HepG2 (cell line): ENCODE measurements at regions not wholly inside any gene's neighbourhood (a gene's known extent, or its start where the extent isn't known, plus 50 kb on each side); places are given as distances from the start of the nearest gene placed in this dataset.

ENCODE experiments used
- ATAC-seq: fragments of 200-7000 bp; cut with Tn5 transposase; 3 replicates; pipeline ENCODE4 v1.9.1; 2020; ENCODE audit warnings: mild to moderate bottlenecking, moderate library complexity
- BruUV-seq: library from RNA; stranded (reverse); fragments of 400-500 nt; replicated peaks from 2 replicates; lab custom pipeline; 2021; lab: Mats Ljungman, UMichigan
- CTCF ChIA-PET: fragments of 300-600 bp; formaldehyde crosslinking; extraction: SDS; loops from one replicate; lab custom pipeline; 2021; ENCODE audit warnings: low total read pairs, inconsistent platforms, low intra/inter-chr PET ratio; lab: Yijun Ruan, JAX
- POLR2A ChIA-PET: fragments of 350-600 bp; sonication (Branson Sonifier 250); formaldehyde crosslinking; loops from one replicate; lab custom pipeline; 2020; ENCODE audit warnings: antibody characterized with exemption, inconsistent platforms; lab: Yijun Ruan, JAX
- DNase-seq: peaks from one replicate; pipeline ENCODE4 v3.0.0-alpha.2; 2015; ENCODE audit warnings: low spot score
- FAIRE-seq: peaks from 3 replicates; lab custom pipeline; 2011; peaks lifted over from hg19 to GRCh38; lab: Jason Lieb, UNC
- H2AFZ ChIP-seq: one replicate; pipeline ENCODE4 v1.6.1; 2011; ENCODE audit warnings: low read length, inconsistent platforms
- H3K27ac ChIP-seq: fragments of 300-600 bp; 3 replicates; pipeline ENCODE4 v1.8.0; 2011; ENCODE audit warnings: mixed run types, mild to moderate bottlenecking, mixed read lengths, low read length, inconsistent platforms; ENCODE audit not compliant: insufficient read depth; ENCODE audit errors: extremely low read length
- H3K27me3 ChIP-seq, 2 experiments: fragments of 200-600 bp in 1 of 2; 2 replicates in 1 of 2; 3 replicates in 1 of 2; pipeline versions ENCODE4 v1.6.0 to v1.8.0; 2011; ENCODE audit warnings: low read length in 2 of 2, mild to moderate bottlenecking in 2 of 2, moderate library complexity in 2 of 2, inconsistent platforms in 1 of 2; ENCODE audit not compliant: insufficient read depth in 2 of 2, control insufficient read depth in 1 of 2
- H3K36me3 ChIP-seq, 2 experiments: fragments of 200-600 bp in 1 of 2; replicated peaks in 1 of 2; 2 replicates in 1 of 2; 3 replicates in 1 of 2; pipeline versions ENCODE4 v1.5.1 to v1.8.0; 2011; ENCODE audit warnings: low read length in 2 of 2, inconsistent platforms in 1 of 2; ENCODE audit not compliant: insufficient read depth in 2 of 2, control insufficient read depth in 1 of 2
- H3K4me1 ChIP-seq: 2 replicates; pipeline ENCODE4 v1.5.1; 2012; ENCODE audit warnings: low read length, inconsistent platforms; ENCODE audit not compliant: insufficient read depth
- H3K4me2 ChIP-seq: 2 replicates; pipeline ENCODE4 v1.6.0; 2011; ENCODE audit warnings: low read depth, low read length, inconsistent platforms
- H3K4me3 ChIP-seq, 3 experiments: fragments of 200-600 bp in 1 of 3; sonication (generic), shearing (Covaris generic) in 1 of 3; replicated peaks in 1 of 3; 2 replicates each; pipeline ENCODE4 v1.5.1; 2011 to 2016; ENCODE audit warnings: low read length in 3 of 3, inconsistent platforms in 2 of 3, low read depth in 2 of 3, mild to moderate bottlenecking in 2 of 3, control low read depth in 1 of 3, mixed read lengths in 1 of 3; ENCODE audit not compliant: insufficient read depth in 1 of 3
- H3K79me2 ChIP-seq: one replicate; pipeline ENCODE4 v1.6.1; 2011; ENCODE audit warnings: low read length, inconsistent platforms; ENCODE audit not compliant: insufficient read depth
- H3K9ac ChIP-seq: 2 replicates; pipeline ENCODE4 v1.6.0; 2011; ENCODE audit warnings: mild to moderate bottlenecking, low read depth, low read length, inconsistent platforms; ENCODE audit not compliant: insufficient read depth
- H3K9me3 ChIP-seq: 2 replicates; pipeline ENCODE4 v1.5.1; 2012; ENCODE audit warnings: mild to moderate bottlenecking, low read length
- H4K20me1 ChIP-seq: 2 replicates; pipeline ENCODE4 v1.6.0; 2011; ENCODE audit warnings: inconsistent platforms, mild to moderate bottlenecking, low read length, moderate library complexity; ENCODE audit not compliant: insufficient read depth
- ADNP ChIP-seq: sonication (generic); formaldehyde crosslinking; IDR thresholded peaks from 2 replicates; pipeline ENCODE4 v1.4.0; 2020; ENCODE audit warnings: missing genetic modification reagents
- AHR ChIP-seq: IDR thresholded peaks from 2 replicates; pipeline ENCODE4 v1.6.1; 2018; ENCODE audit warnings: missing genetic modification reagents, missing compliant biosample characterization
- CEBPG ChIP-seq: IDR thresholded peaks from 2 replicates; pipeline ENCODE4 v1.6.1; 2016
- CHD2 ChIP-seq: IDR thresholded peaks from 2 replicates; pipeline ENCODE4 v1.6.1; 2011; ENCODE audit warnings: low read depth, low read length, improper control_type of control experiment
- FOSL2 ChIP-seq: sonication (generic); formaldehyde crosslinking; IDR thresholded peaks from 2 replicates; pipeline ENCODE4 v1.4.0; 2020; ENCODE audit warnings: missing genetic modification reagents
- FOXJ3 ChIP-seq: sonication (generic); formaldehyde crosslinking; IDR thresholded peaks from 2 replicates; pipeline ENCODE4 v1.4.0; 2020; ENCODE audit warnings: missing genetic modification reagents, mild to moderate bottlenecking, borderline replicate concordance
- GATA4 ChIP-seq: sonication (generic); IDR thresholded peaks from 2 replicates; pipeline ENCODE4 v1.6.1; 2016; ENCODE audit warnings: antibody characterized with exemption, low read depth, borderline replicate concordance
- HNF4A ChIP-seq: sonication (generic); formaldehyde crosslinking; IDR thresholded peaks from 2 replicates; pipeline ENCODE4 v1.4.0; 2020; ENCODE audit warnings: missing genetic modification reagents
- NFE2L1 ChIP-seq: sonication (generic); formaldehyde crosslinking; IDR thresholded peaks from 2 replicates; pipeline ENCODE4 v1.4.0; 2020; ENCODE audit warnings: missing genetic modification reagents, mild to moderate bottlenecking, borderline replicate concordance
- PAF1 ChIP-seq: IDR thresholded peaks from 2 replicates; pipeline ENCODE4 v1.6.1; 2016; ENCODE audit warnings: missing genetic modification reagents, missing compliant biosample characterization
- PHF20 ChIP-seq: sonication (generic); formaldehyde crosslinking; IDR thresholded peaks from 2 replicates; pipeline ENCODE4 v1.5.0; 2020; ENCODE audit warnings: mild to moderate bottlenecking, missing genetic modification reagents
- SP140L ChIP-seq: sonication (generic); formaldehyde crosslinking; IDR thresholded peaks from 2 replicates; pipeline ENCODE4 v1.4.0; 2020; ENCODE audit warnings: missing genetic modification reagents, borderline replicate concordance
- U2AF1 ChIP-seq: fragments of 200-400 bp; formaldehyde crosslinking; optimal IDR thresholded peaks from 2 replicates; pipeline ENCODE3; 2017; ENCODE audit warnings: mild to moderate bottlenecking, low read depth, low read length
- ZBTB21 ChIP-seq: sonication (generic); formaldehyde crosslinking; IDR thresholded peaks from 2 replicates; pipeline ENCODE4 v1.4.0; 2020; ENCODE audit warnings: missing genetic modification reagents
- ZMYM3 ChIP-seq: sonication (generic); formaldehyde crosslinking; IDR thresholded peaks from 2 replicates; pipeline ENCODE4 v1.5.1; 2020; ENCODE audit warnings: mild to moderate bottlenecking, missing genetic modification reagents
- ZNF343 ChIP-seq: sonication (generic); formaldehyde crosslinking; IDR thresholded peaks from 2 replicates; pipeline ENCODE4 v1.4.0; 2020; ENCODE audit warnings: mild to moderate bottlenecking, missing genetic modification reagents
- ZNF430 ChIP-seq: sonication (generic); formaldehyde crosslinking; IDR thresholded peaks from 2 replicates; pipeline ENCODE4 v1.9.0; 2021; ENCODE audit warnings: mild to moderate bottlenecking, missing genetic modification reagents
- ZNF598 ChIP-seq: sonication (generic); formaldehyde crosslinking; IDR thresholded peaks from 2 replicates; pipeline ENCODE4 v1.5.1; 2020; ENCODE audit warnings: mild to moderate bottlenecking, missing genetic modification reagents, borderline replicate concordance
- ZSCAN12 ChIP-seq: sonication (generic); formaldehyde crosslinking; IDR thresholded peaks from 2 replicates; pipeline ENCODE4 v1.9.0; 2021; ENCODE audit warnings: mild to moderate bottlenecking, missing genetic modification reagents
- ZSCAN25 ChIP-seq: sonication (generic); formaldehyde crosslinking; IDR thresholded peaks from 2 replicates; pipeline ENCODE4 v1.8.0; 2022; ENCODE audit warnings: mild to moderate bottlenecking, missing genetic modification reagents
- WGBS: methylation state at CpG from one replicate; pipeline ENCODE4 v1.1.6; 2017; ENCODE audit warnings: low lambda C conversion rate; 5-methylcytosine and 5-hydroxymethylcytosine counted together
- in situ Hi-C: cut with HindIII; loops from 2 replicates; pipeline ENCODE4 v1.10.0; 2017; ENCODE audit warnings: low pct_unique_long_range_greater_than_20kb; ENCODE audit not compliant: extremely low pct_ligation_motif_present
- intact Hi-C: fragments of 100-400 bp; cut with micrococcal nuclease; formaldehyde crosslinking; loops from one replicate; pipeline ENCODE4 v1.10.0; 2022; ENCODE audit not compliant: unreplicated experiment
- TF ChIP-seq, protein P1 (sequence below): sonication (generic); formaldehyde crosslinking; IDR thresholded peaks from 2 replicates; pipeline ENCODE4 v1.5.0; 2020; ENCODE audit warnings: missing genetic modification reagents
- TF ChIP-seq, protein P2 (sequence below), 2 experiments: fragments of 450-650 bp in 1 of 2; sonication (generic) in 1 of 2; formaldehyde crosslinking; IDR thresholded peaks; 2 replicates each; pipeline versions ENCODE4 v1.5.0 to v1.8.0; 2020 to 2022; ENCODE audit warnings: mild to moderate bottlenecking in 1 of 2, missing genetic modification reagents in 1 of 2

DNA sequence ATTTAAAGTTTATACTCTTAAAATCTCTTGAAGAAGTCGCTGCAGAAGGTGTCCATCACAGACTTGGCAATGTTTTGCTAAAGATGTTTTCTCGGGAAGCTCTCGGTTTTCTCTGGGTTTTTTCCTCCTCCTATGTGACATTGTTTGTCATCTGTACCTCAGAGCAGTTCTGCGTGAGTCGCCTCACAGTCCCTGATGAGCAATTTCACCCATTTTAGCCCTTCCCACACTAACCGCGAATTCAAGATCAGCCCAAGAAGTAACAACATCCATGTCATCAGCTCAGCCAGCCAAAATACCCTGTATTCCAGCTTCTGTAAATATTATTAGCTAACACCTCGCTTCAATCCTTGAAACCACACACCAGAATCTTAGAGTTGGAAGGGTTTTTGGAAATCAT is 224.3 kb upstream of the SETMAR start (continued):
- TF ChIP-seq U2AF1 = no peak
- TF ChIP-seq ZNF598 (CRISPR knock-in tag) = no peak
- TF ChIP-seq, protein P1, sequence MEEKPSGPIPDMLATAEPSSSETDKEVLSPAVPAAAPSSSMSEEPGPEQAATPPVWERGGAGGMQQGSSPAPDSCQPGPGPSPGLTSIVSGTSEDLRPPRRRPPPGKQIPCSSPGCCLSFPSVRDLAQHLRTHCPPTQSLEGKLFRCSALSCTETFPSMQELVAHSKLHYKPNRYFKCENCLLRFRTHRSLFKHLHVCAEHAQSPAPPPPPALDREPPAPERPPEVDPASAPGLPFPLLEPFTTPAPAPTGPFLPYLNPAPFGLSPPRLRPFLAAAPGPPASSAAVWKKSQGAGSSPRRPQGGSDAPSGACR (CRISPR knock-in tag) = no peak
- no peak for TF ChIP-seq ZSCAN12
- TF ChIP-seq SP140L (CRISPR knock-in tag) = no peak
- no peak for TF ChIP-seq NFE2L1 (CRISPR knock-in tag)
- no peak for TF ChIP-seq PAF1 (CRISPR knock-in tag)
- no peak for TF ChIP-seq GATA4
- TF ChIP-seq ZNF343 (CRISPR knock-in tag) = no peak
- TF ChIP-seq CHD2 = no peak

DNA sequence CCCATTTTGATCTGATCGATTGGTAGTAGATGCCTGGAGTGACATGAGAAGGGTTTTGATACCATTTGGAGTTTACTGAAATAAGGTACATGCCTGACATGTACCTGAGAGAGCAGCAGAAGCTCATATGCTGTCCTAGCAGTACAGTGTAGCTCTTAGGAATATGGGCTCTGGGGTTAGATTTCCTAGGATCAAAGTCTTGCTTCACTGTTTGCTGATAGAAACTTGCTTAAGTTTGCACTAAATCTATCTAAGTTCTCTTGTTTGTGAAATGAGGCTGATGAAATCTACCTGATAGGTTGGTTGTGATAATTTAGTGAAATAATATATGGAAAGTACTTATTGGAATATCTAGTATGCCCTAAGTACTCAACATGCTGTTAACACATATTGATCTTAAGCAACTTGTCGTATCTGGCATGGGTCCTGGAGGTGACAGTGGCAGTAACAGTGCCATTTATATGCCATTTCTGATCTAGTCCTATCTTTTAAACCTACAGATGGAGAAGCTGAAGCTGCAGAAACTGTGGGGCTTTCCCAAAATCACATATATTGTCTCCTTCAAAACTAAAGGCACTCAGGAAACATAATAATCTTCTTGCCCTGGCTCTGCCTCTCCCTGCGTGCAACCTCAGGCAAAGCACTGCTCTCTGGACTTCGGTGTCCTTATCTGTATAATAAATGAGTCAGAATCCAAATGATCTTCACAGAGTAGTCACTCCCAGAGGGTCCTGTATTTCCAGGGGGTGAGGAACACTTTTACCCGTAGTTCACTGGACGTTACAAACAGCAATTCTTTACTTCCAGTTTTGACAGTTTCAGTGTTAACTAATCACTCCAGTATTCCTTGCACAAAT is 223.6 kb upstream of the SETMAR start:
- DNase-seq = peak; percentile 10
- Histone ChIP-seq H2AFZ (no peak overlapping the region), H3K79me2 (no peaks in the 10 kb centered on the region), H3K4me1 (peaks cover 26% of the 10 kb centered on the region), H3K27me3 (no peaks in the 10 kb centered on the region), H3K27ac (no peak overlapping the region), H3K4me3 (peak overlapping the region in 1 of 3 experiments; percentile 25; a peak in 2 of 6 replicates), H3K36me3 (no peaks in the 10 kb centered on the region), H3K9me3 (no peaks in the 10 kb centered on the region), H4K20me1 (no peaks in the 10 kb centered on the region), H3K4me2 (peak overlapping the region; percentile 37), H3K9ac (no peak overlapping the region)
- ATAC-seq = peak; percentile 94
- FAIRE-seq = no peak
- TF ChIP-seq CEBPG (CRISPR knock-in tag) = peak; percentile 48; the same call in 1 of the 2 replicates
- TF ChIP-seq ADNP (CRISPR knock-in tag) = no peak
- TF ChIP-seq, protein P2, sequence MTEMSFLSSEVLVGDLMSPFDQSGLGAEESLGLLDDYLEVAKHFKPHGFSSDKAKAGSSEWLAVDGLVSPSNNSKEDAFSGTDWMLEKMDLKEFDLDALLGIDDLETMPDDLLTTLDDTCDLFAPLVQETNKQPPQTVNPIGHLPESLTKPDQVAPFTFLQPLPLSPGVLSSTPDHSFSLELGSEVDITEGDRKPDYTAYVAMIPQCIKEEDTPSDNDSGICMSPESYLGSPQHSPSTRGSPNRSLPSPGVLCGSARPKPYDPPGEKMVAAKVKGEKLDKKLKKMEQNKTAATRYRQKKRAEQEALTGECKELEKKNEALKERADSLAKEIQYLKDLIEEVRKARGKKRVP (CRISPR knock-in tag; IDR thresholded peaks at IDR 0.05) = peak in 1 of 2 experiments; percentile 61; a peak in 1 of 4 replicates
- no peak for TF ChIP-seq FOXJ3
- no peak for TF ChIP-seq ZMYM3 (CRISPR knock-in tag)
- peak; percentile 44 for TF ChIP-seq FOSL2 (CRISPR knock-in tag)
- TF ChIP-seq ZNF430 (CRISPR knock-in tag) = no peak
- no peak for TF ChIP-seq AHR (CRISPR knock-in tag)
- peak; percentile 30; the same call in 1 of the 2 replicates for TF ChIP-seq HNF4A (CRISPR knock-in tag)
- no peak for TF ChIP-seq ZBTB21 (CRISPR knock-in tag)
- TF ChIP-seq ZSCAN25 (CRISPR knock-in tag) = no peak
- TF ChIP-seq PHF20 = no peak
- ChIA-PET POLR2A (no interaction called here), CTCF (no interaction called here)
- no TSS peak for BruUV-seq
- in situ Hi-C loops (no loop called here), intact Hi-C loops (no loop called here)
- 2% methylated on average over 5 of the region's 6 CpGs for WGBS
